ENCODE measurements at regions not wholly inside any gene's neighbourhood (a gene's known extent, or its start where the extent isn't known, plus 50 kb on each side); places are given as distances from the start of the nearest gene placed in this dataset.

GRCh38 chr12:75900781-75901254 is 130.8 kb downstream of the PHLDA1 start (continued):
- no peak for TF ChIP-seq GPBP1L1 (CRISPR knock-in tag; IDR thresholded peaks at IDR 0.05)
- no peak for TF ChIP-seq ZNF790 (CRISPR knock-in tag; IDR thresholded peaks at IDR 0.05; ENCODE audit: borderline replicate concordance)
- TF ChIP-seq MNT (IDR thresholded peaks at IDR 0.05), result no peak
- no peak for TF ChIP-seq NFKBIZ (CRISPR knock-in tag; IDR thresholded peaks at IDR 0.05)
- no peak for TF ChIP-seq LBX2 (CRISPR knock-in tag; IDR thresholded peaks at IDR 0.05; ENCODE audit: borderline replicate concordance)
- no peak for TF ChIP-seq ZBTB26 (CRISPR knock-in tag; IDR thresholded peaks at IDR 0.05; ENCODE audit: borderline replicate concordance)
- peak; percentile 78 for TF ChIP-seq FOSL2 (CRISPR knock-in tag; IDR thresholded peaks at IDR 0.05)
- TF ChIP-seq PRPF4 (IDR thresholded peaks at IDR 0.05; ENCODE audit: low read depth, low read length, poor library complexity, severe bottlenecking), result no peak
- TF ChIP-seq NFKB2 (CRISPR knock-in tag; IDR thresholded peaks at IDR 0.05; ENCODE audit: borderline replicate concordance), result no peak
- TF ChIP-seq ZNF562 (CRISPR knock-in tag; IDR thresholded peaks at IDR 0.05; ENCODE audit: borderline replicate concordance), result no peak
- TF ChIP-seq SMARCC2 (IDR thresholded peaks at IDR 0.05), result no peak
- 0 out of 2 replicates have a peak, but pooled peaks have one; percentile 28 for TF ChIP-seq ZNF557 (CRISPR knock-in tag; IDR thresholded peaks at IDR 0.05)
- TF ChIP-seq CBX5 (CRISPR knock-in tag; IDR thresholded peaks at IDR 0.05; ENCODE audit: borderline replicate concordance), result no peak
- no peak for TF ChIP-seq FOXO4 (CRISPR knock-in tag; conservative IDR thresholded peaks at IDR 0.05)
- TF ChIP-seq TOE1 (CRISPR knock-in tag; IDR thresholded peaks at IDR 0.05), result no peak
- TF ChIP-seq ZFP36L2 (CRISPR knock-in tag; IDR thresholded peaks at IDR 0.05), result no peak
- TF ChIP-seq POLR2AphosphoS2 (IDR thresholded peaks at IDR 0.05; ENCODE audit: low read depth, low read length), result no peak
- TF ChIP-seq HHEX (CRISPR knock-in tag; IDR thresholded peaks at IDR 0.05), result peak; percentile 72; the same call in 1 of the 2 replicates
- peak; percentile 87 for TF ChIP-seq TFAP4 (IDR thresholded peaks at IDR 0.05; ENCODE audit: borderline replicate concordance, low read depth)
- TF ChIP-seq POLR2G (IDR thresholded peaks at IDR 0.05; ENCODE audit: low read depth, low read length), result peak; percentile 63
- TF ChIP-seq SMAD9 (CRISPR knock-in tag; IDR thresholded peaks at IDR 0.05), result no peak
- peak; percentile 94 for TF ChIP-seq MED1 (CRISPR knock-in tag; IDR thresholded peaks at IDR 0.05)
- TF ChIP-seq AGO2 (optimal IDR thresholded peaks at IDR 0.05; ENCODE audit: low read depth, low read length), result no peak
- no peak for TF ChIP-seq DDIT3 (CRISPR knock-in tag; IDR thresholded peaks at IDR 0.05)
